ENCODE measurements at regions not wholly inside any gene's neighbourhood (a gene's known extent, or its start where the extent isn't known, plus 50 kb on each side); places are given as distances from the start of the nearest gene placed in this dataset.

DNA sequence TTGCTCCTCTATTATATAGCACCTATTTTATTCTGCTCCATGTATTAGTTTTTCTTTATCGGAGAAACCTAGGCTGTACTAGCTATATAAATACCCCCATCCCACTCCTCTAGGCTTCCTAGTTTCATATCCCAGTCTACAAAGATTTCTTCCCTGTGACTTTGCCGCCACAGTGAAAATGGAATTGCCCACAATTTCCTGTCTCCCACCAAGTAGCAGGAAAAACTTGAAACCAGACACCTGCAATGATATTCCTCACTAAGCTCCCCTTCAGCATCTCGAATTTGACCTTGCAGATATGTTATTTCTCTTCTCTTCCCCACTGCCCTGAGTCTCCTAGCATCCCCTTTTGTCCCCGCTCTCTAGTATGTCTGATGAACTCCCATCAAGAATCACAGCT lies 685.8 kb upstream of the CCDC54 start:
- Histone ChIP-seq H3K4me3 (ENCODE audit: low read depth, low read length) (no peak overlapping the region), H3K27ac (no peak overlapping the region), H3K9me3 (ENCODE audit: severe bottlenecking) (no peaks in the 10 kb centered on the region), H3K27me3 (ENCODE audit: insufficient read depth, low read depth, severe bottlenecking) (no peaks in the 10 kb centered on the region), H3K36me3 (no peaks in the 10 kb centered on the region)
- no peak for DNase-seq
- TF ChIP-seq, protein P1, sequence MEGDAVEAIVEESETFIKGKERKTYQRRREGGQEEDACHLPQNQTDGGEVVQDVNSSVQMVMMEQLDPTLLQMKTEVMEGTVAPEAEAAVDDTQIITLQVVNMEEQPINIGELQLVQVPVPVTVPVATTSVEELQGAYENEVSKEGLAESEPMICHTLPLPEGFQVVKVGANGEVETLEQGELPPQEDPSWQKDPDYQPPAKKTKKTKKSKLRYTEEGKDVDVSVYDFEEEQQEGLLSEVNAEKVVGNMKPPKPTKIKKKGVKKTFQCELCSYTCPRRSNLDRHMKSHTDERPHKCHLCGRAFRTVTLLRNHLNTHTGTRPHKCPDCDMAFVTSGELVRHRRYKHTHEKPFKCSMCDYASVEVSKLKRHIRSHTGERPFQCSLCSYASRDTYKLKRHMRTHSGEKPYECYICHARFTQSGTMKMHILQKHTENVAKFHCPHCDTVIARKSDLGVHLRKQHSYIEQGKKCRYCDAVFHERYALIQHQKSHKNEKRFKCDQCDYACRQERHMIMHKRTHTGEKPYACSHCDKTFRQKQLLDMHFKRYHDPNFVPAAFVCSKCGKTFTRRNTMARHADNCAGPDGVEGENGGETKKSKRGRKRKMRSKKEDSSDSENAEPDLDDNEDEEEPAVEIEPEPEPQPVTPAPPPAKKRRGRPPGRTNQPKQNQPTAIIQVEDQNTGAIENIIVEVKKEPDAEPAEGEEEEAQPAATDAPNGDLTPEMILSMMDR (IDR thresholded peaks at IDR 0.05; ENCODE audit: low read depth, low read length): no peak

DNA sequence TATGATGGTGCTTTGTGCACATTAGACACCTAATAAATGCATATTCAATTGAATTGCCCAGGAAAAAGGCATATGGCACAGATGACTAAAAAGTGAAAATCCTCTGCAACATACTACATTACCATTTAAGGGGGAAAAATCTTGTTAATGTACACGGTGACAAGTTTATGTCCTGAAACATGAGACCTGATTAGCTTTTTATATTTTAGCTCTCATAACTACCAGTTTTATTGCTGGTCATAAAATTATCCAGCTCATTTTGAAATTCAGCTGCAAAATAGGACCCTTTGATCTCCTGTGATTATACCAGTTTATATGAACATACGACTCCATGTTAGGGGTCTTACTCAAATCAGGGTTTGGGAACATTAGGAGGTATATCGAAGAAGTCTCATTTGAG lies 684.6 kb upstream of the CCDC54 start:
- Histone ChIP-seq H3K27ac (no peak overlapping the region), H3K9me3 (ENCODE audit: severe bottlenecking) (no peaks in the 10 kb centered on the region), H3K36me3 (no peaks in the 10 kb centered on the region), H3K4me3 (ENCODE audit: low read depth, low read length) (no peak overlapping the region), H3K27me3 (ENCODE audit: insufficient read depth, low read depth, severe bottlenecking) (no peaks in the 10 kb centered on the region)
- no peak for DNase-seq
- TF ChIP-seq, protein P1 (IDR thresholded peaks at IDR 0.05; ENCODE audit: low read depth, low read length): no peak

DNA sequence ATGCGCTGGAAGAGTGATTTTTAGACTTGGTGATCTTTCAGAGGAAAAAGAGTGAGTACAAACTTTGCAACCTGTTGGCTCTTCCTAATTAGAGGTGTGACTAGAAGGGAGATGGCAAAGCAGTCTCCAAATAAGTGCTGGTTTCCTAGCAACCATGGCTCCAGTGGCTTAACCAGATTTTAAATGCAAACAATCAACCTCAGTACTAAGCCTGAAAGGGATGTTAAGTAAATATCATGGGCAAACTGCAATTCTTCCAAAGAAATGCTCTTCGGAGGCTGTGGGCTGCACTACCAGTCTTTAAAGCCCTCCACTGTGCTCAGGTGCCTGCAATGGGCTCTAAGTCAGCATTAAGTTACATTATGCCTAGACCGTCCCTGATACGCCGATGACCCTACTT lies 678.1 kb upstream of the CCDC54 start:
- no peaks in the 10 kb centered on the region for H3K27me3 ChIP-seq (ENCODE audit: insufficient read depth, low read depth, severe bottlenecking)
- H3K36me3 ChIP-seq: no peaks in the 10 kb centered on the region
- H3K27ac ChIP-seq: no peak overlapping the region
- H3K4me3 ChIP-seq (ENCODE audit: low read depth, low read length): no peak overlapping the region
- TF ChIP-seq, protein P1 (IDR thresholded peaks at IDR 0.05; ENCODE audit: low read depth, low read length): no peak
- DNase-seq: no peak
- H3K9me3 ChIP-seq (ENCODE audit: severe bottlenecking): no peaks in the 10 kb centered on the region

DNA sequence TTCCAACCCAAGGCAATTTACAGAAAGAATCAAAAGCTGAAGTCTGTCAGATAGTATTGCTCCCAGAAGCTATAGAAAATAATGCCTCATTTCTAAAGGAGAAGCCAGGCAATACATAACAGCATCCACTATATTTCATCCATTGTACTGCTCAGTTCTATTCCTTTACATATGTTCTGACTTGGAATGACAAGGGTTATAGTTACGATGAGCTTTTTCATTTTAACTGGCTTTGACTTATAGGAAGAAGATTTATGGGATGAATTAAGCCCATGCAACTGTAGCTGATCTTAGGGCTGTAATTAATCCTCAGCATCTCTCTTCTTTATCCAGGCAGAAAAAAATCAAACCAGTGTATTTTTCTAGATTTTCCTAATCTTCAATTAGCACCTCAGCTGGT lies 676.3 kb upstream of the CCDC54 start:
- H3K9me3 ChIP-seq (ENCODE audit: severe bottlenecking): no peaks in the 10 kb centered on the region
- H3K4me3 ChIP-seq (ENCODE audit: low read depth, low read length): no peak overlapping the region
- no peak for DNase-seq
- no peaks in the 10 kb centered on the region for H3K27me3 ChIP-seq (ENCODE audit: insufficient read depth, low read depth, severe bottlenecking)
- TF ChIP-seq, protein P1 (IDR thresholded peaks at IDR 0.05; ENCODE audit: low read depth, low read length): no peak
- no peaks in the 10 kb centered on the region for H3K36me3 ChIP-seq
- H3K27ac ChIP-seq: no peak overlapping the region

DNA sequence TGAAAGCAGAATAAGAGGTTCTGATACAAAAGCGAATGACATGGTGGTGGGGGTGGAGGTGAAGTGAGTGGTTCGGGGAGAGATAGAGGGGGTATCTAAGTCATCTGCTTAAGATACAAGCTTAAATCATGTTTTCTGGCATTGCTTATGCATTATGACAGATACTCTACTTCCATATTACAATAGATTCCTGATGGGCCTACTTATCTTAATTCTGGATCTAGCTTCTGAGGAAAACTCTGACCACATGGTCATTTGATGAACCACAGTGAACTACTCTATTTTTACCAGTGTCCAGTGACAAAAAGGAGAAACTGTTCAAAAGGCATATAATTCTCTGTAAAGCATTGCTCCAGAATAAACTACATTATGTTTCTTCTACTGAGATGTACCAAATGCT lies 673.7 kb upstream of the CCDC54 start:
- no peak for DNase-seq
- Histone ChIP-seq H3K27ac (no peak overlapping the region), H3K4me3 (ENCODE audit: low read depth, low read length) (no peak overlapping the region), H3K9me3 (ENCODE audit: severe bottlenecking) (no peaks in the 10 kb centered on the region), H3K36me3 (no peaks in the 10 kb centered on the region), H3K27me3 (ENCODE audit: insufficient read depth, low read depth, severe bottlenecking) (no peaks in the 10 kb centered on the region)
- TF ChIP-seq, protein P1 (IDR thresholded peaks at IDR 0.05; ENCODE audit: low read depth, low read length): no peak

DNA sequence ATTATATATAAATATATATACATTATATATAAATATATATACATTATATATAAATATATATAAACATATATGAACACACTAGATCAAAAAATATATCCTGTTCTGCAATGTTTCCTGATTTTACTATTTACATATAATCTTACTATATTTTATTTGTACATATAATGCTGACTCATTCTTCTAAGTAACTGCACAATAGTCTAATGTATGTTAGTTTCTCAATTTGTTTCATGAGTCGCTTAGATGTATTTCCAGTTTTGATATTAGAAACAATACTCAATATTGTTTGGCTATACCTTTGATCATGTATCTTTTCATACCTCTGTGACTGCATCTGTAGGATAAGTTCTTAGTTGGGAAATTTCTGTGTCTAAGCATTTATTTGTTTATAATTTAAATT lies 669.9 kb upstream of the CCDC54 start:
- H3K36me3 ChIP-seq: no peaks in the 10 kb centered on the region
- no peak for DNase-seq
- TF ChIP-seq, protein P1 (IDR thresholded peaks at IDR 0.05; ENCODE audit: low read depth, low read length): no peak
- no peaks in the 10 kb centered on the region for H3K9me3 ChIP-seq (ENCODE audit: severe bottlenecking)
- no peak overlapping the region for H3K27ac ChIP-seq
- H3K27me3 ChIP-seq (ENCODE audit: insufficient read depth, low read depth, severe bottlenecking): no peaks in the 10 kb centered on the region
- H3K4me3 ChIP-seq (ENCODE audit: low read depth, low read length): no peak overlapping the region
